ENCODE measurements at regions not wholly inside any gene's neighbourhood (a gene's known extent, or its start where the extent isn't known, plus 50 kb on each side); places are given as distances from the start of the nearest gene placed in this dataset.

GRCh38 chr5:57831090-57831489 lies 348.5 kb upstream of the ACTBL2 start:
- no peaks in the 10 kb centered on the region for H3K36me3 ChIP-seq (ENCODE audit: control insufficient read depth, insufficient read depth, low read length)
- TF ChIP-seq, protein P1, sequence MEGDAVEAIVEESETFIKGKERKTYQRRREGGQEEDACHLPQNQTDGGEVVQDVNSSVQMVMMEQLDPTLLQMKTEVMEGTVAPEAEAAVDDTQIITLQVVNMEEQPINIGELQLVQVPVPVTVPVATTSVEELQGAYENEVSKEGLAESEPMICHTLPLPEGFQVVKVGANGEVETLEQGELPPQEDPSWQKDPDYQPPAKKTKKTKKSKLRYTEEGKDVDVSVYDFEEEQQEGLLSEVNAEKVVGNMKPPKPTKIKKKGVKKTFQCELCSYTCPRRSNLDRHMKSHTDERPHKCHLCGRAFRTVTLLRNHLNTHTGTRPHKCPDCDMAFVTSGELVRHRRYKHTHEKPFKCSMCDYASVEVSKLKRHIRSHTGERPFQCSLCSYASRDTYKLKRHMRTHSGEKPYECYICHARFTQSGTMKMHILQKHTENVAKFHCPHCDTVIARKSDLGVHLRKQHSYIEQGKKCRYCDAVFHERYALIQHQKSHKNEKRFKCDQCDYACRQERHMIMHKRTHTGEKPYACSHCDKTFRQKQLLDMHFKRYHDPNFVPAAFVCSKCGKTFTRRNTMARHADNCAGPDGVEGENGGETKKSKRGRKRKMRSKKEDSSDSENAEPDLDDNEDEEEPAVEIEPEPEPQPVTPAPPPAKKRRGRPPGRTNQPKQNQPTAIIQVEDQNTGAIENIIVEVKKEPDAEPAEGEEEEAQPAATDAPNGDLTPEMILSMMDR (IDR thresholded peaks at IDR 0.05; ENCODE audit: insufficient read depth, low read depth, low read length), result no peak
- ChIA-PET POLR2A (no interaction called here), CTCF (no interaction called here)
- no peak for DNase-seq (ENCODE audit: low read depth)
- no peak overlapping the region for H3K4me3 ChIP-seq (ENCODE audit: low read depth, low read length)
- no peaks in the 10 kb centered on the region for H3K27me3 ChIP-seq (ENCODE audit: control insufficient read depth, insufficient read depth, low read length)

GRCh38 chr5:57828221-57828620 lies 345.6 kb upstream of the ACTBL2 start:
- ChIA-PET POLR2A (no interaction called here), CTCF (no interaction called here)
- H3K4me3 ChIP-seq (ENCODE audit: low read depth, low read length), result no peak overlapping the region
- TF ChIP-seq, protein P1 (IDR thresholded peaks at IDR 0.05; ENCODE audit: insufficient read depth, low read depth, low read length), result no peak
- no peak for DNase-seq (ENCODE audit: low read depth)
- H3K27me3 ChIP-seq (ENCODE audit: control insufficient read depth, insufficient read depth, low read length), result no peaks in the 10 kb centered on the region
- no peaks in the 10 kb centered on the region for H3K36me3 ChIP-seq (ENCODE audit: control insufficient read depth, insufficient read depth, low read length)

GRCh38 chr5:57825031-57825686 lies 342.5 kb upstream of the ACTBL2 start:
- ChIA-PET POLR2A (no interaction called here), CTCF (interaction anchor here (1.4 to 1.8 kb wide), 3 partner anchors 12 to 636 kb away, joined by 3 to 6 read pairs (median 4); no protein-coding TSS in a partner anchor)
- H3K4me3 ChIP-seq (ENCODE audit: low read depth, low read length), result no peak overlapping the region
- H3K36me3 ChIP-seq (ENCODE audit: control insufficient read depth, insufficient read depth, low read length), result no peaks in the 10 kb centered on the region
- no peaks in the 10 kb centered on the region for H3K27me3 ChIP-seq (ENCODE audit: control insufficient read depth, insufficient read depth, low read length)
- TF ChIP-seq, protein P1 (IDR thresholded peaks at IDR 0.05; ENCODE audit: insufficient read depth, low read depth, low read length), result no peak
- peak; percentile 69 for DNase-seq (ENCODE audit: low read depth)

DNA sequence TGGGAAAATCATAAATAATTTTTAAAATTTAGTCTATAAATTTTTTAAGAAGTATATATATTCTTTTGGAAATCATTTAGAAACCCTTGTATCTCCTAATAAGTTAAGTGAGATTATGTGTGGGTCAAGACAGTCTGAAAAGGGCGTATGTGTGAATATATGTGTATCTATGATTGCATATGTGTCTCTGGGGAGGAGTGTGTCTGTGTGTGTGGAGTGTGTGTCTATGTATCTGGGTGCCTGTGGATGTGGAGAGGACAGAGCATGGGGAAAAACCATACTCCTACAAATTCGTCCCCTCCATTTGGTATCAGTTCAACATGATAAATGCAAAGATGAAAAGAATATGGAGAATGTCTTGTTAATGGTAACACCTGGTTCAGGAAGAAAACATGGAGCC lies 342.0 kb upstream of the ACTBL2 start:
- ChIA-PET CTCF (interaction anchor here (0.8 to 1.4 kb wide), 4 partner anchors 11 to 63 kb away, joined by 3 to 4 read pairs (median 3); no protein-coding TSS in a partner anchor), POLR2A (no interaction called here)
- Histone ChIP-seq H3K27me3 (ENCODE audit: control insufficient read depth, insufficient read depth, low read length) (no peaks in the 10 kb centered on the region), H3K4me3 (ENCODE audit: low read depth, low read length) (no peak overlapping the region), H3K36me3 (ENCODE audit: control insufficient read depth, insufficient read depth, low read length) (no peaks in the 10 kb centered on the region)
- TF ChIP-seq, protein P1 (IDR thresholded peaks at IDR 0.05; ENCODE audit: insufficient read depth, low read depth, low read length), result no peak
- DNase-seq (ENCODE audit: low read depth), result no peak

DNA sequence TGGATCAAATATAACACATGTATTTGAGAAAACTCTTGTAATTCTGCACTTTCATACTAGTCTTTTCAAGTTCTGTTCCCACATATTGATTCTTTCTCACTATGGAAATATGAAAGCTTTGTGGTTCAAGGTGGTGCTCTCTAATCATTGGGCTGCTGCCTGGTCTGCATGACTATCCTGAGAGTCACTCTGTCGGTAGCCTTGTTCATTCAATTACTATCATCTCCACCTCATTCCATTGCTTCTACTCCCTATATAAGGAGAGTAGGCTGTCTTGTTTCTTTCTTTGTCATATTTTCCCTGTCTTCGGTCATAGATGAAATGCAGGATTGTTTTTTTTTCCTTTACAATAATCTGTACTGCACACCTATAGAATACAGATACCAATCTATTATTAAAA lies 341.4 kb upstream of the ACTBL2 start:
- ChIA-PET POLR2A (no interaction called here), CTCF (interaction anchor here (0.8 to 1.2 kb wide), 2 partner anchors 15 to 64 kb away, joined by 3 read pairs; no protein-coding TSS in a partner anchor)
- TF ChIP-seq, protein P1 (IDR thresholded peaks at IDR 0.05; ENCODE audit: insufficient read depth, low read depth, low read length), result no peak

More for the DNA sequence above, 341.4 kb upstream of the ACTBL2 start:
- Histone ChIP-seq H3K27me3 (ENCODE audit: control insufficient read depth, insufficient read depth, low read length) (no peaks in the 10 kb centered on the region), H3K36me3 (ENCODE audit: control insufficient read depth, insufficient read depth, low read length) (no peaks in the 10 kb centered on the region), H3K4me3 (ENCODE audit: low read depth, low read length) (no peak overlapping the region)
- no peak for DNase-seq (ENCODE audit: low read depth)

All from BJ (cell line).